GM12872 (cell line): ENCODE measurements at regions not wholly inside any gene's neighbourhood (a gene's known extent, or its start where the extent isn't known, plus 50 kb on each side); places are given as distances from the start of the nearest gene placed in this dataset.

Experiments
- CTCF ChIP-seq: IDR thresholded peaks from 3 replicates; pipeline ENCODE4 v1.5.1; 2011; ENCODE audit warnings: low read depth, mild to moderate bottlenecking, low read length, moderate library complexity; ENCODE audit not compliant: insufficient read depth

- TF ChIP-seq CTCF: no peak
Measured at GRCh38 chr22:23516304-23516703, 63.8 kb downstream of the IGLL1 start.

- TF ChIP-seq CTCF: no peak
Measured at GRCh38 chr22:23514322-23515038, 65.6 kb downstream of the IGLL1 start.

GRCh38 chr22:23513705-23514104 is 66.4 kb downstream of the IGLL1 start:
- no peak for TF ChIP-seq CTCF

GRCh38 chr22:23513133-23513532 is 67.0 kb downstream of the IGLL1 start:
- TF ChIP-seq CTCF: no peak

GRCh38 chr22:23512721-23513120 is 67.4 kb downstream of the IGLL1 start:
- no peak for TF ChIP-seq CTCF

GRCh38 chr22:23512348-23512705 is 67.8 kb downstream of the IGLL1 start:
- TF ChIP-seq CTCF: no peak

- no peak for TF ChIP-seq CTCF
Measured at GRCh38 chr22:23511627-23512347, 68.3 kb downstream of the IGLL1 start.
